ENCODE measurements at regions not wholly inside any gene's neighbourhood (a gene's known extent, or its start where the extent isn't known, plus 50 kb on each side); places are given as distances from the start of the nearest gene placed in this dataset.

- TF ChIP-seq, protein P1, sequence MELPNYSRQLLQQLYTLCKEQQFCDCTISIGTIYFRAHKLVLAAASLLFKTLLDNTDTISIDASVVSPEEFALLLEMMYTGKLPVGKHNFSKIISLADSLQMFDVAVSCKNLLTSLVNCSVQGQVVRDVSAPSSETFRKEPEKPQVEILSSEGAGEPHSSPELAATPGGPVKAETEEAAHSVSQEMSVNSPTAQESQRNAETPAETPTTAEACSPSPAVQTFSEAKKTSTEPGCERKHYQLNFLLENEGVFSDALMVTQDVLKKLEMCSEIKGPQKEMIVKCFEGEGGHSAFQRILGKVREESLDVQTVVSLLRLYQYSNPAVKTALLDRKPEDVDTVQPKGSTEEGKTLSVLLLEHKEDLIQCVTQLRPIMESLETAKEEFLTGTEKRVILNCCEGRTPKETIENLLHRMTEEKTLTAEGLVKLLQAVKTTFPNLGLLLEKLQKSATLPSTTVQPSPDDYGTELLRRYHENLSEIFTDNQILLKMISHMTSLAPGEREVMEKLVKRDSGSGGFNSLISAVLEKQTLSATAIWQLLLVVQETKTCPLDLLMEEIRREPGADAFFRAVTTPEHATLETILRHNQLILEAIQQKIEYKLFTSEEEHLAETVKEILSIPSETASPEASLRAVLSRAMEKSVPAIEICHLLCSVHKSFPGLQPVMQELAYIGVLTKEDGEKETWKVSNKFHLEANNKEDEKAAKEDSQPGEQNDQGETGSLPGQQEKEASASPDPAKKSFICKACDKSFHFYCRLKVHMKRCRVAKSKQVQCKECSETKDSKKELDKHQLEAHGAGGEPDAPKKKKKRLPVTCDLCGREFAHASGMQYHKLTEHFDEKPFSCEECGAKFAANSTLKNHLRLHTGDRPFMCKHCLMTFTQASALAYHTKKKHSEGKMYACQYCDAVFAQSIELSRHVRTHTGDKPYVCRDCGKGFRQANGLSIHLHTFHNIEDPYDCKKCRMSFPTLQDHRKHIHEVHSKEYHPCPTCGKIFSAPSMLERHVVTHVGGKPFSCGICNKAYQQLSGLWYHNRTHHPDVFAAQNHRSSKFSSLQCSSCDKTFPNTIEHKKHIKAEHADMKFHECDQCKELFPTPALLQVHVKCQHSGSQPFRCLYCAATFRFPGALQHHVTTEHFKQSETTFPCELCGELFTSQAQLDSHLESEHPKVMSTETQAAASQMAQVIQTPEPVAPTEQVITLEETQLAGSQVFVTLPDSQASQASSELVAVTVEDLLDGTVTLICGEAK (IDR thresholded peaks at IDR 0.05): no peak
- TF ChIP-seq, protein P1 (CRISPR knock-in tag; IDR thresholded peaks at IDR 0.05): no peak
- TF ChIP-seq SRF (IDR thresholded peaks at IDR 0.05; ENCODE audit: low read depth, low read length): no peak
- no peak for TF ChIP-seq IKZF5 (CRISPR knock-in tag; IDR thresholded peaks at IDR 0.05)
- no peak for TF ChIP-seq ZHX1 (CRISPR knock-in tag; IDR thresholded peaks at IDR 0.05; ENCODE audit: low read depth)
- TF ChIP-seq DNMT1 (CRISPR knock-in tag; IDR thresholded peaks at IDR 0.05): no peak
- no peak for TF ChIP-seq SOX5 (CRISPR knock-in tag; IDR thresholded peaks at IDR 0.05; ENCODE audit: borderline replicate concordance)
Measured at GRCh38 chr4:65923616-65924015, 253.3 kb upstream of the EPHA5 start (continued).

All from HepG2 (cell line).